IPS-20b (cell line): ENCODE measurements at regions not wholly inside any gene's neighbourhood (a gene's known extent, or its start where the extent isn't known, plus 50 kb on each side); places are given as distances from the start of the nearest gene placed in this dataset.

ENCODE experiments used
- H3K27ac ChIP-seq: one replicate; pipeline ENCODE4 v1.5.1; 2013; ENCODE audit warnings: low read length
- H3K27me3 ChIP-seq: 2 replicates; pipeline ENCODE4 v1.6.1; 2013; ENCODE audit warnings: mild to moderate bottlenecking, low read length, inconsistent platforms; ENCODE audit not compliant: insufficient read depth
- H3K36me3 ChIP-seq: 2 replicates; pipeline ENCODE4 v1.6.1; 2013; ENCODE audit warnings: low read depth, mild to moderate bottlenecking, inconsistent platforms, low read length, moderate library complexity; ENCODE audit not compliant: insufficient read depth
- H3K4me1 ChIP-seq: 2 replicates; pipeline ENCODE4 v1.6.1; 2013; ENCODE audit warnings: mild to moderate bottlenecking, control low read depth, inconsistent platforms, low read length, moderate library complexity; ENCODE audit not compliant: insufficient read depth
- H3K4me3 ChIP-seq: 2 replicates; pipeline ENCODE4 v1.5.1; 2013; ENCODE audit warnings: mild to moderate bottlenecking, low read length, inconsistent platforms
- H3K9ac ChIP-seq: 2 replicates; pipeline ENCODE4 v1.6.1; 2013; ENCODE audit warnings: low read depth, mild to moderate bottlenecking, inconsistent platforms, low read length, moderate library complexity
- H3K9me3 ChIP-seq: 2 replicates; pipeline ENCODE4 v1.6.1; 2013; ENCODE audit warnings: mild to moderate bottlenecking, low read depth, low read length, inconsistent platforms; ENCODE audit not compliant: insufficient read depth

GRCh38 chr2:75340560-75340959 lies 141.2 kb upstream of the TACR1 start:
- Histone ChIP-seq H3K27me3 (no peaks in the 10 kb centered on the region), H3K27ac (no peak overlapping the region), H3K9me3 (no peaks in the 10 kb centered on the region), H3K36me3 (no peaks in the 10 kb centered on the region), H3K9ac (no peak overlapping the region), H3K4me3 (no peak overlapping the region), H3K4me1 (peaks cover 25% of the 10 kb centered on the region; the same call in 1 of the 2 replicates)

GRCh38 chr2:75338461-75338860 lies 139.1 kb upstream of the TACR1 start:
- Histone ChIP-seq H3K27me3 (no peaks in the 10 kb centered on the region), H3K9ac (no peak overlapping the region), H3K36me3 (no peaks in the 10 kb centered on the region), H3K4me1 (peaks cover 9% of the 10 kb centered on the region; the same call in 1 of the 2 replicates), H3K27ac (no peak overlapping the region), H3K4me3 (no peak overlapping the region), H3K9me3 (no peaks in the 10 kb centered on the region)

GRCh38 chr2:75337619-75338018 lies 138.3 kb upstream of the TACR1 start:
- Histone ChIP-seq H3K4me1 (0 out of 2 replicates have a peak, but pooled peaks cover 7% of the 10 kb centered on the region), H3K27ac (no peak overlapping the region), H3K9me3 (no peaks in the 10 kb centered on the region)

GRCh38 chr2:75337016-75337415 lies 137.7 kb upstream of the TACR1 start:
- Histone ChIP-seq H3K4me1 (0 out of 2 replicates have a peak, but pooled peaks cover 7% of the 10 kb centered on the region), H3K27me3 (no peaks in the 10 kb centered on the region), H3K9ac (no peak overlapping the region), H3K36me3 (no peaks in the 10 kb centered on the region), H3K4me3 (no peak overlapping the region), H3K27ac (no peak overlapping the region), H3K9me3 (no peaks in the 10 kb centered on the region)

More at GRCh38 chr2:75337619-75338018, 138.3 kb upstream of the TACR1 start:
- Histone ChIP-seq H3K4me3 (no peak overlapping the region), H3K27me3 (no peaks in the 10 kb centered on the region), H3K36me3 (no peaks in the 10 kb centered on the region), H3K9ac (no peak overlapping the region)

- no peaks in the 10 kb centered on the region for H3K27me3 ChIP-seq
- no peaks in the 10 kb centered on the region for H3K9me3 ChIP-seq
- H3K27ac ChIP-seq = no peak overlapping the region
- H3K36me3 ChIP-seq = no peaks in the 10 kb centered on the region
- H3K4me1 ChIP-seq = 0 out of 2 replicates have a peak, but pooled peaks cover 7% of the 10 kb centered on the region
- no peak overlapping the region for H3K4me3 ChIP-seq
- no peak overlapping the region for H3K9ac ChIP-seq
These were observed 137.1 kb upstream of the TACR1 start for GRCh38 chr2:75336451-75336850.

- no peak overlapping the region for H3K9ac ChIP-seq
- H3K27ac ChIP-seq = no peak overlapping the region
- H3K36me3 ChIP-seq = no peaks in the 10 kb centered on the region
- 0 out of 2 replicates have a peak, but pooled peaks cover 4% of the 10 kb centered on the region for H3K4me1 ChIP-seq
- H3K4me3 ChIP-seq = no peak overlapping the region
- H3K27me3 ChIP-seq = no peaks in the 10 kb centered on the region
- H3K9me3 ChIP-seq = no peaks in the 10 kb centered on the region
These were observed 134.8 kb upstream of the TACR1 start for GRCh38 chr2:75334076-75334475.

GRCh38 chr2:75333646-75334045 lies 134.3 kb upstream of the TACR1 start:
- Histone ChIP-seq H3K27me3 (no peaks in the 10 kb centered on the region), H3K9ac (no peak overlapping the region), H3K36me3 (no peaks in the 10 kb centered on the region), H3K4me3 (no peak overlapping the region), H3K4me1 (0 out of 2 replicates have a peak, but pooled peaks cover 4% of the 10 kb centered on the region), H3K27ac (no peak overlapping the region), H3K9me3 (no peaks in the 10 kb centered on the region)

GRCh38 chr2:75328156-75328555 lies 128.8 kb upstream of the TACR1 start:
- Histone ChIP-seq H3K9ac (no peak overlapping the region), H3K4me1 (no peaks in the 10 kb centered on the region), H3K27ac (no peak overlapping the region), H3K27me3 (no peaks in the 10 kb centered on the region), H3K36me3 (no peaks in the 10 kb centered on the region), H3K9me3 (no peaks in the 10 kb centered on the region), H3K4me3 (no peak overlapping the region)

GRCh38 chr2:75327334-75327733 lies 128.0 kb upstream of the TACR1 start:
- Histone ChIP-seq H3K9me3 (no peaks in the 10 kb centered on the region), H3K27me3 (no peaks in the 10 kb centered on the region), H3K4me1 (no peaks in the 10 kb centered on the region), H3K27ac (no peak overlapping the region), H3K4me3 (no peak overlapping the region), H3K9ac (no peak overlapping the region), H3K36me3 (no peaks in the 10 kb centered on the region)

GRCh38 chr2:75326645-75327044 lies 127.3 kb upstream of the TACR1 start:
- Histone ChIP-seq H3K27me3 (no peaks in the 10 kb centered on the region), H3K4me3 (no peak overlapping the region), H3K4me1 (no peaks in the 10 kb centered on the region; the same call in 1 of the 2 replicates), H3K27ac (no peak overlapping the region), H3K36me3 (no peaks in the 10 kb centered on the region), H3K9me3 (no peaks in the 10 kb centered on the region), H3K9ac (no peak overlapping the region)

- Histone ChIP-seq H3K4me1 (no peaks in the 10 kb centered on the region; the same call in 1 of the 2 replicates), H3K27me3 (no peaks in the 10 kb centered on the region), H3K36me3 (no peaks in the 10 kb centered on the region), H3K4me3 (no peak overlapping the region), H3K27ac (no peak overlapping the region), H3K9me3 (no peaks in the 10 kb centered on the region), H3K9ac (no peak overlapping the region)
These were observed 126.3 kb upstream of the TACR1 start for GRCh38 chr2:75325594-75325993.

GRCh38 chr2:75324861-75325284 lies 125.6 kb upstream of the TACR1 start:
- H3K27ac ChIP-seq = no peak overlapping the region
- no peak overlapping the region for H3K4me3 ChIP-seq
- H3K27me3 ChIP-seq = no peaks in the 10 kb centered on the region
- H3K4me1 ChIP-seq = no peaks in the 10 kb centered on the region; the same call in 1 of the 2 replicates
- no peaks in the 10 kb centered on the region for H3K9me3 ChIP-seq
- no peaks in the 10 kb centered on the region for H3K36me3 ChIP-seq
- no peak overlapping the region for H3K9ac ChIP-seq
